ENCODE measurements at regions not wholly inside any gene's neighbourhood (a gene's known extent, or its start where the extent isn't known, plus 50 kb on each side); places are given as distances from the start of the nearest gene placed in this dataset.

DNA sequence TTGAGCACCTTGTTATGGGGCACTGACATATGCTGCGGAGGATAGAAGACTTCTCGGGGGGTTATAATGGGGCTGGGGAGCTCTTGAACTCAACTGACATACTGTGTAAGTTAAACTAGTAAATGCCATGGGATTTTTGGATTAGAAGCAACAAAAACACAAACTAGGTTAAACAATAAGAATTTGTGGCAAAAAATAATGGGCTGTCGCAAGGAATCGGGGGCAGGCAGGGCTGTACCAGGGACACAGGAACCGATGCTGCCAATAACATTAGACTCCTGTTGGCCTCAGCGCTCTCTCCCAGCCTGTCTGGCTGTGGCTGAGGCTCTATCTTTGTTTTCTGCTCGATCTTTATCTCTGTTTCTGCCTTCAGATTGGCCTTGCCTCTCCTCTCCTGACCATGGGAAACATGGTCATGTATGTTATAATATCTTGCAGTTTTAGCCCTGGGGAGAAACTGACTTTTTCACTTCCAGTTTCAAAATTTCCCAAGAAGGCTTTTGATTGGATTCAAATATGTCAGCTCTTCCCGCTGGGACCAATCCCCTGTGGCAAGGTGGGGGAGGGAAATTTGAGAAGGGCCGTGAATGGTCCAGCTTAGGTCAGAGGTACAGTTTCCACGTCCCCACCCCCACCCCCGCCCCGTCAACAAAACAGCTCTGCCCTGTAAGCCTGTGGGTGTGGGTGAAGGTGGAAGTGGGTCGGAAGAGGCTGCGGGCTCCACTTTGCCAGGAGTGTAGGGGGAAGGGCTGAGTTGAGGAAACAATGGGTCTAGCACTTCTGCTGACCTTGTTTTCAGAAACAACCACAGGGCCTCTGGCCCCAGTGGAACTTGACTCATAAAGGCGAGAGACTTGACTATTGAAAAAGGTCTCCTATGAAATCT, 161.1 kb upstream of the TBL1XR1 start (continued):
- TF ChIP-seq, protein P1, sequence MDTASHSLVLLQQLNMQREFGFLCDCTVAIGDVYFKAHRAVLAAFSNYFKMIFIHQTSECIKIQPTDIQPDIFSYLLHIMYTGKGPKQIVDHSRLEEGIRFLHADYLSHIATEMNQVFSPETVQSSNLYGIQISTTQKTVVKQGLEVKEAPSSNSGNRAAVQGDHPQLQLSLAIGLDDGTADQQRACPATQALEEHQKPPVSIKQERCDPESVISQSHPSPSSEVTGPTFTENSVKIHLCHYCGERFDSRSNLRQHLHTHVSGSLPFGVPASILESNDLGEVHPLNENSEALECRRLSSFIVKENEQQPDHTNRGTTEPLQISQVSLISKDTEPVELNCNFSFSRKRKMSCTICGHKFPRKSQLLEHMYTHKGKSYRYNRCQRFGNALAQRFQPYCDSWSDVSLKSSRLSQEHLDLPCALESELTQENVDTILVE (CRISPR knock-in tag; IDR thresholded peaks at IDR 0.05): 0 out of 2 replicates have a peak, but pooled peaks have one; percentile 16
- TF ChIP-seq TEAD2 (CRISPR knock-in tag; IDR thresholded peaks at IDR 0.05): no peak
- no peak for TF ChIP-seq CBX2 (IDR thresholded peaks at IDR 0.05; ENCODE audit: low read depth, low read length)
- TF ChIP-seq CBX2 (CRISPR knock-in tag; IDR thresholded peaks at IDR 0.05; ENCODE audit: low read depth): no peak
- 0 out of 2 replicates have a peak, but pooled peaks have one; percentile 6 for TF ChIP-seq KLF6 (CRISPR knock-in tag; IDR thresholded peaks at IDR 0.05)
- TF ChIP-seq SP1 (IDR thresholded peaks at IDR 0.05): no peak
- TF ChIP-seq SP1 (CRISPR knock-in tag; IDR thresholded peaks at IDR 0.05): peak; percentile 35; the same call in 1 of the 2 replicates
- 0 out of 2 replicates have a peak, but pooled peaks have one; percentile 1 for TF ChIP-seq ZNF614 (CRISPR knock-in tag; IDR thresholded peaks at IDR 0.05; ENCODE audit: borderline replicate concordance)
- no peak for TF ChIP-seq ZNF260 (CRISPR knock-in tag; IDR thresholded peaks at IDR 0.05; ENCODE audit: borderline replicate concordance, low read depth)
- TF ChIP-seq, protein P2, sequence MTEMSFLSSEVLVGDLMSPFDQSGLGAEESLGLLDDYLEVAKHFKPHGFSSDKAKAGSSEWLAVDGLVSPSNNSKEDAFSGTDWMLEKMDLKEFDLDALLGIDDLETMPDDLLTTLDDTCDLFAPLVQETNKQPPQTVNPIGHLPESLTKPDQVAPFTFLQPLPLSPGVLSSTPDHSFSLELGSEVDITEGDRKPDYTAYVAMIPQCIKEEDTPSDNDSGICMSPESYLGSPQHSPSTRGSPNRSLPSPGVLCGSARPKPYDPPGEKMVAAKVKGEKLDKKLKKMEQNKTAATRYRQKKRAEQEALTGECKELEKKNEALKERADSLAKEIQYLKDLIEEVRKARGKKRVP (CRISPR knock-in tag; IDR thresholded peaks at IDR 0.05): peak in 1 of 2 experiments; percentile 10; a peak in 1 of 4 replicates
- TF ChIP-seq, protein P3, sequence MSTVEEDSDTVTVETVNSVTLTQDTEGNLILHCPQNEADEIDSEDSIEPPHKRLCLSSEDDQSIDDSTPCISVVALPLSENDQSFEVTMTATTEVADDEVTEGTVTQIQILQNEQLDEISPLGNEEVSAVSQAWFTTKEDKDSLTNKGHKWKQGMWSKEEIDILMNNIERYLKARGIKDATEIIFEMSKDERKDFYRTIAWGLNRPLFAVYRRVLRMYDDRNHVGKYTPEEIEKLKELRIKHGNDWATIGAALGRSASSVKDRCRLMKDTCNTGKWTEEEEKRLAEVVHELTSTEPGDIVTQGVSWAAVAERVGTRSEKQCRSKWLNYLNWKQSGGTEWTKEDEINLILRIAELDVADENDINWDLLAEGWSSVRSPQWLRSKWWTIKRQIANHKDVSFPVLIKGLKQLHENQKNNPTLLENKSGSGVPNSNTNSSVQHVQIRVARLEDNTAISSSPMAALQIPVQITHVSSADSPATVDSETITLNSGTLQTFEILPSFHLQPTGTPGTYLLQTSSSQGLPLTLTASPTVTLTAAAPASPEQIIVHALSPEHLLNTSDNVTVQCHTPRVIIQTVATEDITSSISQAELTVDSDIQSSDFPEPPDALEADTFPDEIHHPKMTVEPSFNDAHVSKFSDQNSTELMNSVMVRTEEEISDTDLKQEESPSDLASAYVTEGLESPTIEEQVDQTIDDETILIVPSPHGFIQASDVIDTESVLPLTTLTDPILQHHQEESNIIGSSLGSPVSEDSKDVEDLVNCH (CRISPR knock-in tag; IDR thresholded peaks at IDR 0.05): no peak
- TF ChIP-seq ZNF253 (CRISPR knock-in tag; IDR thresholded peaks at IDR 0.05; ENCODE audit: borderline replicate concordance): no peak
- TF ChIP-seq MEF2D (CRISPR knock-in tag; IDR thresholded peaks at IDR 0.05): peak; percentile 48; the same call in 1 of the 2 replicates
- peak; percentile 51; the same call in 1 of the 2 replicates for TF ChIP-seq ZNF629 (CRISPR knock-in tag; conservative IDR thresholded peaks at IDR 0.05)
- TF ChIP-seq, protein P4, sequence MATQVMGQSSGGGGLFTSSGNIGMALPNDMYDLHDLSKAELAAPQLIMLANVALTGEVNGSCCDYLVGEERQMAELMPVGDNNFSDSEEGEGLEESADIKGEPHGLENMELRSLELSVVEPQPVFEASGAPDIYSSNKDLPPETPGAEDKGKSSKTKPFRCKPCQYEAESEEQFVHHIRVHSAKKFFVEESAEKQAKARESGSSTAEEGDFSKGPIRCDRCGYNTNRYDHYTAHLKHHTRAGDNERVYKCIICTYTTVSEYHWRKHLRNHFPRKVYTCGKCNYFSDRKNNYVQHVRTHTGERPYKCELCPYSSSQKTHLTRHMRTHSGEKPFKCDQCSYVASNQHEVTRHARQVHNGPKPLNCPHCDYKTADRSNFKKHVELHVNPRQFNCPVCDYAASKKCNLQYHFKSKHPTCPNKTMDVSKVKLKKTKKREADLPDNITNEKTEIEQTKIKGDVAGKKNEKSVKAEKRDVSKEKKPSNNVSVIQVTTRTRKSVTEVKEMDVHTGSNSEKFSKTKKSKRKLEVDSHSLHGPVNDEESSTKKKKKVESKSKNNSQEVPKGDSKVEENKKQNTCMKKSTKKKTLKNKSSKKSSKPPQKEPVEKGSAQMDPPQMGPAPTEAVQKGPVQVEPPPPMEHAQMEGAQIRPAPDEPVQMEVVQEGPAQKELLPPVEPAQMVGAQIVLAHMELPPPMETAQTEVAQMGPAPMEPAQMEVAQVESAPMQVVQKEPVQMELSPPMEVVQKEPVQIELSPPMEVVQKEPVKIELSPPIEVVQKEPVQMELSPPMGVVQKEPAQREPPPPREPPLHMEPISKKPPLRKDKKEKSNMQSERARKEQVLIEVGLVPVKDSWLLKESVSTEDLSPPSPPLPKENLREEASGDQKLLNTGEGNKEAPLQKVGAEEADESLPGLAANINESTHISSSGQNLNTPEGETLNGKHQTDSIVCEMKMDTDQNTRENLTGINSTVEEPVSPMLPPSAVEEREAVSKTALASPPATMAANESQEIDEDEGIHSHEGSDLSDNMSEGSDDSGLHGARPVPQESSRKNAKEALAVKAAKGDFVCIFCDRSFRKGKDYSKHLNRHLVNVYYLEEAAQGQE (IDR thresholded peaks at IDR 0.05; ENCODE audit: borderline replicate concordance in 1 of 2, low read depth in 1 of 2, low read length in 2 of 2): peak in 1 of 2 experiments; percentile 60; a peak in 1 of 4 replicates
- TF ChIP-seq, protein P5, sequence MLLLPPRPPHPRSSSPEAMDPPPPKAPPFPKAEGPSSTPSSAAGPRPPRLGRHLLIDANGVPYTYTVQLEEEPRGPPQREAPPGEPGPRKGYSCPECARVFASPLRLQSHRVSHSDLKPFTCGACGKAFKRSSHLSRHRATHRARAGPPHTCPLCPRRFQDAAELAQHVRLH (CRISPR knock-in tag; IDR thresholded peaks at IDR 0.05; ENCODE audit: borderline replicate concordance, low read depth): peak; percentile 29; the same call in 1 of the 2 replicates
- TF ChIP-seq, protein P6, sequence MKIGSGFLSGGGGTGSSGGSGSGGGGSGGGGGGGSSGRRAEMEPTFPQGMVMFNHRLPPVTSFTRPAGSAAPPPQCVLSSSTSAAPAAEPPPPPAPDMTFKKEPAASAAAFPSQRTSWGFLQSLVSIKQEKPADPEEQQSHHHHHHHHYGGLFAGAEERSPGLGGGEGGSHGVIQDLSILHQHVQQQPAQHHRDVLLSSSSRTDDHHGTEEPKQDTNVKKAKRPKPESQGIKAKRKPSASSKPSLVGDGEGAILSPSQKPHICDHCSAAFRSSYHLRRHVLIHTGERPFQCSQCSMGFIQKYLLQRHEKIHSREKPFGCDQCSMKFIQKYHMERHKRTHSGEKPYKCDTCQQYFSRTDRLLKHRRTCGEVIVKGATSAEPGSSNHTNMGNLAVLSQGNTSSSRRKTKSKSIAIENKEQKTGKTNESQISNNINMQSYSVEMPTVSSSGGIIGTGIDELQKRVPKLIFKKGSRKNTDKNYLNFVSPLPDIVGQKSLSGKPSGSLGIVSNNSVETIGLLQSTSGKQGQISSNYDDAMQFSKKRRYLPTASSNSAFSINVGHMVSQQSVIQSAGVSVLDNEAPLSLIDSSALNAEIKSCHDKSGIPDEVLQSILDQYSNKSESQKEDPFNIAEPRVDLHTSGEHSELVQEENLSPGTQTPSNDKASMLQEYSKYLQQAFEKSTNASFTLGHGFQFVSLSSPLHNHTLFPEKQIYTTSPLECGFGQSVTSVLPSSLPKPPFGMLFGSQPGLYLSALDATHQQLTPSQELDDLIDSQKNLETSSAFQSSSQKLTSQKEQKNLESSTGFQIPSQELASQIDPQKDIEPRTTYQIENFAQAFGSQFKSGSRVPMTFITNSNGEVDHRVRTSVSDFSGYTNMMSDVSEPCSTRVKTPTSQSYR (CRISPR knock-in tag; IDR thresholded peaks at IDR 0.05; ENCODE audit: borderline replicate concordance): peak; percentile 90
